ENCODE measurements at regions not wholly inside any gene's neighbourhood (a gene's known extent, or its start where the extent isn't known, plus 50 kb on each side); places are given as distances from the start of the nearest gene placed in this dataset.

GRCh38 chr18:30072609-30073385, 969.7 kb downstream of the DSC3 start:
- TF ChIP-seq, protein P1, sequence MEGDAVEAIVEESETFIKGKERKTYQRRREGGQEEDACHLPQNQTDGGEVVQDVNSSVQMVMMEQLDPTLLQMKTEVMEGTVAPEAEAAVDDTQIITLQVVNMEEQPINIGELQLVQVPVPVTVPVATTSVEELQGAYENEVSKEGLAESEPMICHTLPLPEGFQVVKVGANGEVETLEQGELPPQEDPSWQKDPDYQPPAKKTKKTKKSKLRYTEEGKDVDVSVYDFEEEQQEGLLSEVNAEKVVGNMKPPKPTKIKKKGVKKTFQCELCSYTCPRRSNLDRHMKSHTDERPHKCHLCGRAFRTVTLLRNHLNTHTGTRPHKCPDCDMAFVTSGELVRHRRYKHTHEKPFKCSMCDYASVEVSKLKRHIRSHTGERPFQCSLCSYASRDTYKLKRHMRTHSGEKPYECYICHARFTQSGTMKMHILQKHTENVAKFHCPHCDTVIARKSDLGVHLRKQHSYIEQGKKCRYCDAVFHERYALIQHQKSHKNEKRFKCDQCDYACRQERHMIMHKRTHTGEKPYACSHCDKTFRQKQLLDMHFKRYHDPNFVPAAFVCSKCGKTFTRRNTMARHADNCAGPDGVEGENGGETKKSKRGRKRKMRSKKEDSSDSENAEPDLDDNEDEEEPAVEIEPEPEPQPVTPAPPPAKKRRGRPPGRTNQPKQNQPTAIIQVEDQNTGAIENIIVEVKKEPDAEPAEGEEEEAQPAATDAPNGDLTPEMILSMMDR (IDR thresholded peaks at IDR 0.05), result no peak
- TF ChIP-seq BHLHE40 (IDR thresholded peaks at IDR 0.05; ENCODE audit: low read depth, low read length) (no peak), EP300 (IDR thresholded peaks at IDR 0.05) (no peak), SMC3 (IDR thresholded peaks at IDR 0.05) (no peak), MAFK (IDR thresholded peaks at IDR 0.05; ENCODE audit: partially characterized antibody) (no peak), E2F6 (IDR thresholded peaks at IDR 0.05; ENCODE audit: borderline replicate concordance, low read depth) (no peak), USF2 (IDR thresholded peaks at IDR 0.05) (no peak), JUN (IDR thresholded peaks at IDR 0.05) (no peak), CHD2 (IDR thresholded peaks at IDR 0.05; ENCODE audit: low read length, partially characterized antibody) (no peak), CHD4 (IDR thresholded peaks at IDR 0.05; ENCODE audit: borderline replicate concordance) (no peak), POLR2A (IDR thresholded peaks at IDR 0.05; ENCODE audit: low read length) (no peak)
- TF ChIP-seq, protein P2, sequence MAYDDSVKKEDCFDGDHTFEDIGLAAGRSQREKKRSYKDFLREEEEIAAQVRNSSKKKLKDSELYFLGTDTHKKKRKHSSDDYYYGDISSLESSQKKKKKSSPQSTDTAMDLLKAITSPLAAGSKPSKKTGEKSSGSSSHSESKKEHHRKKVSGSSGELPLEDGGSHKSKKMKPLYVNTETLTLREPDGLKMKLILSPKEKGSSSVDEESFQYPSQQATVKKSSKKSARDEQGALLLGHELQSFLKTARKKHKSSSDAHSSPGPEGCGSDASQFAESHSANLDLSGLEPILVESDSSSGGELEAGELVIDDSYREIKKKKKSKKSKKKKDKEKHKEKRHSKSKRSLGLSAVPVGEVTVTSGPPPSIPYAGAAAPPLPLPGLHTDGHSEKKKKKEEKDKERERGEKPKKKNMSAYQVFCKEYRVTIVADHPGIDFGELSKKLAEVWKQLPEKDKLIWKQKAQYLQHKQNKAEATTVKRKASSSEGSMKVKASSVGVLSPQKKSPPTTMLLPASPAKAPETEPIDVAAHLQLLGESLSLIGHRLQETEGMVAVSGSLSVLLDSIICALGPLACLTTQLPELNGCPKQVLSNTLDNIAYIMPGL (CRISPR knock-in tag; IDR thresholded peaks at IDR 0.05; ENCODE audit: borderline replicate concordance), result no peak
